ENCODE measurements at regions not wholly inside any gene's neighbourhood (a gene's known extent, or its start where the extent isn't known, plus 50 kb on each side); places are given as distances from the start of the nearest gene placed in this dataset.

DNA sequence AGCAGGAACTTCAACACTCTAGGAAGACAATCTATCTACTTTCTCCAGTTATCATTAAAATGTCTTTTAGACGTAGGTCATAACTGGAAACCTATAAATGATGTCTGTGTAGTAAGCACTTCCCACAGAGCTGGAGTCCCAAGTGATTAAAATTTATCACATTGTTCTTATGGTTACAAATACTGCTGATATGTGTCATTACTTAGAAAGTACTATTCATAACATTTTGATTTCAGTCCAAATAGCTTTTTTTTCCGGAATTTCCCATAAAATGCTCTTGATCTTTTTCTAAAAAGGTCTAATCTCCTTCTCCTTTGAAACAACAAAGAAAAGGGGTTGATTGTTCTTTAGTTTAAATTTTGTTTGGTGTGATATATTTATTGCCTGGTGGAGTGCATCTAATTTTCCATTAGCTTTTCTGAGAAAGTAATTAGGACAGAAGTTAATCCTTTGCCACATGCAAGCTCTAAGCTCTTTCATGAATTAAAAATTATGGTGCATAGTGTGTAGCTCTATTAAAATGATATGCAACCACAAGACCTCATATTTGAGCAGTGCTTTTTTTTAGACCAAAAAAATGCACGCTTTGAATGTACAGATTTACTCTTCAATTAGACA lies 132.7 kb upstream of the TCF21 start:
- DNase-seq (ENCODE audit: low spot score) (no peak), ATAC-seq (ENCODE audit: low FRiP score) (no peak)
- TF ChIP-seq, protein P1, sequence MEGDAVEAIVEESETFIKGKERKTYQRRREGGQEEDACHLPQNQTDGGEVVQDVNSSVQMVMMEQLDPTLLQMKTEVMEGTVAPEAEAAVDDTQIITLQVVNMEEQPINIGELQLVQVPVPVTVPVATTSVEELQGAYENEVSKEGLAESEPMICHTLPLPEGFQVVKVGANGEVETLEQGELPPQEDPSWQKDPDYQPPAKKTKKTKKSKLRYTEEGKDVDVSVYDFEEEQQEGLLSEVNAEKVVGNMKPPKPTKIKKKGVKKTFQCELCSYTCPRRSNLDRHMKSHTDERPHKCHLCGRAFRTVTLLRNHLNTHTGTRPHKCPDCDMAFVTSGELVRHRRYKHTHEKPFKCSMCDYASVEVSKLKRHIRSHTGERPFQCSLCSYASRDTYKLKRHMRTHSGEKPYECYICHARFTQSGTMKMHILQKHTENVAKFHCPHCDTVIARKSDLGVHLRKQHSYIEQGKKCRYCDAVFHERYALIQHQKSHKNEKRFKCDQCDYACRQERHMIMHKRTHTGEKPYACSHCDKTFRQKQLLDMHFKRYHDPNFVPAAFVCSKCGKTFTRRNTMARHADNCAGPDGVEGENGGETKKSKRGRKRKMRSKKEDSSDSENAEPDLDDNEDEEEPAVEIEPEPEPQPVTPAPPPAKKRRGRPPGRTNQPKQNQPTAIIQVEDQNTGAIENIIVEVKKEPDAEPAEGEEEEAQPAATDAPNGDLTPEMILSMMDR (IDR thresholded peaks at IDR 0.05): no peak

DNA sequence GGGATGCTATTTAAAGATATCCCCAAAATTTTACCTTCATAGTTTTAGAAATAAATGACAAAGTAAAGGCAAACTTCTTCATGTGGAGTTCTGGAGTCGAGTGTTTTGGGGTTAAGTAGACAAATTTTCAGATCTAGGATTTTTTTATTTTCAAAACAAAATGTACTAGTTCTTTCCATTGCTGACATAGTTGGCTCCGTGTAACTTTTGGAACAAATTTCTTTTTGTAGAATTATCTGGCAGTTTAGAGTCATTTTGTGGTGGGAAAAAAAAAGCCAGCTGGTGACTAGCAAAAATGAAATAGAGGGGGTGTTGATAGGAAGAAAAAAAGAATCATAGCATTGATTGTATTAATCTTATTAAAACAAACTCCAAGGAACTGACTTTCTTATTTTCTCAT lies 131.6 kb upstream of the TCF21 start:
- DNase-seq (ENCODE audit: low spot score) (no peak), ATAC-seq (ENCODE audit: low FRiP score) (no peak)

DNA sequence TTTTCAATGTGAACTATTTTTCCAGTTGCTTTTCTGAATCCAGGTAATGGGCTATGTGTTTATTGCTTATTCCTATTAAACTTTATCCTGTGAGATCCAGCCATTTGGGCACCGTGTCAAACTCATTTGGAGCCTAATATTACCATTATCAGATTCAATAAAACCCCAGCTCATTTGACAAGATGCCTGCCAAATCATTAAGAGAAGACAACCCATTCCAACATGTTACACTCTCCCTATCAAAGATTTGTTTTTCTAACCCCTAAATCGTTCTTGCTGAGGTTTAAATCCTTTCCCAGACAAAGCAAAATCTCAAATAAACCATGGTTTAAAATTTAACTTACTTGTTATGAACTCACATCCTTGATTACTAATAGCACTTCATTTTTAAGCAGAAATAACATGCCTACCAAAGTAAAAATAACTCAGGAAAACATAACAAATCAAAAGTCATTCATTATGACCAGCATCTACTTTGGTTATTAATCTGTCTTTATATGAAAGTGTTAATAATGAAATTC lies 130.0 kb upstream of the TCF21 start:
- DNase-seq (ENCODE audit: low spot score) (no peak), ATAC-seq (ENCODE audit: low FRiP score) (no peak)
- TF ChIP-seq, protein P1 (IDR thresholded peaks at IDR 0.05): no peak

More for the DNA sequence above, 131.6 kb upstream of the TCF21 start:
- TF ChIP-seq, protein P1 (IDR thresholded peaks at IDR 0.05): no peak

DNA sequence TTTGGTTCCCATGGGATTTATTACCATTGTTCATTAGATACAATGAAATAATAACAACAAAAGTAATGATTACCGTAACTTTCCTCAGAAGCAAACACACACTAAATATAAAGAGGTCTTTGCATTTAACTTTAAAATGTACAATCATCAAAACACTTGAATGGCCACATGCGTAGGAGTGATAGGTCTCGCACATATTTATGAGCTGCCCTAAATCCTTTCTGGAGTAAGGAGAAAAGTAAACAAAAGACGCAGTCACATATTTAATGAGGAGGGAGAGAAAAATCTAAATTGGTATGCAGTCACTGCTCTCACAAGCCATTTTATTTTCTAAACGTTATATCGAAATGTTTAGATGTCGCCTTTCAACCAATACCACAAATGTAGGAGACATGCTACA lies 129.4 kb upstream of the TCF21 start:
- TF ChIP-seq, protein P1 (IDR thresholded peaks at IDR 0.05): no peak
- DNase-seq (ENCODE audit: low spot score): no peak
- ATAC-seq (ENCODE audit: low FRiP score): no peak

DNA sequence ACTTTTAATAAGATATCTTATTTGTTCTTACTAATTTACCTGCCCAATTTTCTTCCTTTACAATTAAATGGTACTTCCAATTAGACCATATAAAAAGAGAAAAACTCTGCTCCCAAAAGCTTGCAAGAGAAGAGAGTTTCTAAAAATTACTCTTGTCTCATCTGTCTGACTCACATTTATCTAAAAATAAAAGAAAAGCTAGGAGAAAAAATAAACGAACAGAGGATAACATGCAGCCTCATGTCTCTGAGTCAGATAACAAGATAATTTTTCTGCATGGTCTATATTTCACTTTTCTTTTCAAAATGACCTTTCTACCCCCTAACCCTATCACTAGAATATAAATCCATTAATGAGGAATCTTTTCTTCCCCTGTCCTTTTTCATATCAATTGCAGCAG lies 127.2 kb upstream of the TCF21 start:
- TF ChIP-seq, protein P1 (IDR thresholded peaks at IDR 0.05): no peak
- DNase-seq (ENCODE audit: low spot score) (no peak), ATAC-seq (ENCODE audit: low FRiP score) (no peak)

DNA sequence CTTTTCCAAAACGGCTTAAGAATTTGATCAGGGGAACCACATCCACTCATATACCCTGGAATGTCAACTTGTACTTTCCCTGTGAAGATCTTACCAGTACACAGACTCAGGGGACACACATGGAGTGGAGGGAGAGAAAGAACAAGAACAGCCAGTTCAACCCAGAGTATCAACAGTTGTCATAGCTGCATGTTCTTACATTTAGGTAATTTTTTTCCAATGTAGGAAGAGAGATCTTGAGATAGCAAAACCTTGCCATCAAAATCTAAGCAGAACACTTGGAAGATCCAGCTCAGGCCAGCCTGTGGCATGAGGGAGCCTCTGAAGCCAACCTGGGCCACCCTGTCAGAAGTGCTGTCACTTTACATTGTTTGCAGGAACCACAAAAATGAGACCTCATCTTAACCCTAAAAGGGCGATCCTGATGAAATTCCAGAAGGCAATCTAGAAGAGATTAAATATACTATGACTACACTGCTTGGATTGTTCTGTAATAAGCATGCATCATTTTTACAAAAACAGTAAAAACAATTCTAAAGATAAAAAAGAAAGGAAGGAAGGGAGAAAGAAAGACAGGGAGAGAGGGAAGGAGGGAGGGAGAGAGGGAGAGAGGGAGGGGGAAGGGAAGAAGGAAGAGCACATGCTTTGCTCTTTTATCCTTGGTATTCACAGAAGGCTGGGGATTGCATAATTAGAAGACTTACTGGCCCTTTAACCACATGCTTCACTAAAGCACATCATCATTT lies 124.7 kb upstream of the TCF21 start:
- DNase-seq (ENCODE audit: low spot score) (no peak), ATAC-seq (ENCODE audit: low FRiP score) (no peak)
- TF ChIP-seq, protein P1 (IDR thresholded peaks at IDR 0.05): no peak
